Mammary epithelial cell (primary cell): ENCODE measurements at regions not wholly inside any gene's neighbourhood (a gene's known extent, or its start where the extent isn't known, plus 50 kb on each side); places are given as distances from the start of the nearest gene placed in this dataset.
"Not testable (repeated sequence)": the region's sequence is repeated elsewhere in the genome, so short reads cannot be mapped to it uniquely, and the experiment has no call there.

Source experiments
- CTCF ChIP-seq, 2 donors: IDR thresholded peaks in 1 of 2; conservative IDR thresholded peaks in 1 of 2; 2 replicates each; pipeline ENCODE4 v1.5.1; 2011 to 2012; ENCODE audit warnings: inconsistent platforms in 2 of 2, low read length in 2 of 2, mild to moderate bottlenecking in 2 of 2, control low read depth in 1 of 2, low read depth in 1 of 2; ENCODE audit not compliant: insufficient read depth in 1 of 2; ENCODE audit errors: extremely low read depth in 1 of 2
- EZH2 ChIP-seq: IDR thresholded peaks from 2 replicates; pipeline ENCODE4 v1.6.1; 2012; ENCODE audit warnings: low read length, inconsistent platforms, borderline replicate concordance

- TF ChIP-seq CTCF (conservative IDR thresholded peaks at IDR 0.05 in 1 of 2, IDR thresholded peaks at IDR 0.05 in 1 of 2; ENCODE audit: extremely low read depth in 1 of 2, insufficient read depth in 1 of 2, low read depth in 1 of 2, low read length in 2 of 2); EZH2: not testable (repeated sequence)
These were observed 119.0 kb downstream of the TMEM121 start for GRCh38 chr14:105645389-105645788.
